HCT116 (cell line): ENCODE measurements at regions not wholly inside any gene's neighbourhood (a gene's known extent, or its start where the extent isn't known, plus 50 kb on each side); places are given as distances from the start of the nearest gene placed in this dataset.

Experiments
- ATAC-seq: fragments of 200-7000 bp; cut with Tn5 transposase; 2 replicates; pipeline ENCODE4 v1.9.1; 2020; ENCODE audit warnings: mild to moderate bottlenecking, moderate library complexity
- BruUV-seq: library from RNA; stranded (reverse); fragments of 400-500 nt; replicated peaks from 2 replicates; lab custom pipeline; 2021; lab: Mats Ljungman, UMichigan
- CTCF ChIA-PET: fragments of 300-600 bp; sonication (Branson Sonifier 250); formaldehyde crosslinking; loops from one replicate; lab custom pipeline; 2021; ENCODE audit warnings: antibody characterized with exemption; lab: Charles Lee
- POLR2A ChIA-PET: fragments of 300-600, 350-600 bp; sonication (Branson Sonifier 250); formaldehyde crosslinking; loops from one replicate; lab custom pipeline; 2021; ENCODE audit warnings: antibody characterized with exemption; lab: Charles Lee
- RAD21 ChIA-PET, 2 experiments: fragments of 300-600 bp; sonication (Branson Sonifier 250); formaldehyde crosslinking; loops; one replicate each; lab custom pipeline; 2023; ENCODE audit warnings: low total read pairs in 2 of 2; ENCODE audit not compliant: uncharacterized antibody in 2 of 2, unreplicated experiment in 2 of 2, low non-redundant PET in 1 of 2; lab: Charles Lee
- DNase-seq: peaks from one replicate; pipeline ENCODE4 v3.0.0-alpha.2; 2010; ENCODE audit warnings: low read depth, low spot score
- H2AFZ ChIP-seq: fragments of 200-600 bp; shearing (Covaris generic), sonication (generic); 2 replicates; pipeline ENCODE4 v1.6.1; 2017; ENCODE audit warnings: low read depth, mixed run types, mixed read lengths, antibody characterized with exemption, low read length; ENCODE audit not compliant: poor library complexity, severe bottlenecking
- H3K27ac ChIP-seq: 2 replicates; pipeline ENCODE4 v1.5.1; 2012; ENCODE audit warnings: low read depth, low read length
- H3K27me3 ChIP-seq: fragments of 200-600 bp; sonication (generic); 2 replicates; pipeline ENCODE4 v1.6.1; 2016; ENCODE audit warnings: mixed run types, low read length, mixed read lengths; ENCODE audit not compliant: insufficient read depth
- H3K36me3 ChIP-seq, 2 experiments: fragments of 200-500 bp in 1 of 2; fragments of 200-600 bp in 1 of 2; sonication (Bioruptor generic) in 1 of 2; sonication (generic) in 1 of 2; 2 replicates each; pipeline versions ENCODE4 v1.5.1 to v1.6.1; 2014 to 2016; ENCODE audit warnings: low read length in 2 of 2, inconsistent platforms in 1 of 2, mixed read lengths in 1 of 2, mixed run types in 1 of 2; ENCODE audit not compliant: insufficient read depth in 2 of 2, control insufficient read depth in 1 of 2
- H3K4me1 ChIP-seq, 2 experiments: fragments of 200-600 bp in 1 of 2; sonication (generic) in 1 of 2; 2 replicates each; pipeline versions ENCODE4 v1.5.1 to v1.6.1; 2012 to 2017; ENCODE audit warnings: low read length in 2 of 2, inconsistent platforms in 1 of 2, mild to moderate bottlenecking in 1 of 2, mixed read lengths in 1 of 2, mixed run types in 1 of 2, moderate library complexity in 1 of 2; ENCODE audit not compliant: insufficient read depth in 2 of 2, control insufficient read depth in 1 of 2
- H3K4me2 ChIP-seq: fragments of 200-600 bp; sonication (generic); 2 replicates; pipeline ENCODE4 v1.6.1; 2017; ENCODE audit warnings: mixed run types, low read length, mixed read lengths
- H3K4me3 ChIP-seq, 2 experiments: fragments of 200-600 bp in 1 of 2; sonication (generic) in 1 of 2; replicated peaks in 1 of 2; 2 replicates each; pipeline ENCODE4 v1.5.1; 2011 to 2016; ENCODE audit warnings: low read length in 2 of 2, control low read depth in 1 of 2, low read depth in 1 of 2, mild to moderate bottlenecking in 1 of 2, mixed read lengths in 1 of 2, mixed run types in 1 of 2
- H3K79me2 ChIP-seq: fragments of 200-600 bp; sonication (generic); 2 replicates; pipeline ENCODE4 v1.6.1; 2017; ENCODE audit warnings: mild to moderate bottlenecking, mixed run types, low read length, moderate library complexity, mixed read lengths; ENCODE audit not compliant: insufficient read depth
- H3K9ac ChIP-seq: fragments of 200-600 bp; sonication (generic); 2 replicates; pipeline ENCODE4 v1.6.1; 2016; ENCODE audit warnings: low read length, mixed read lengths
- H3K9me2 ChIP-seq: fragments of 200-600 bp; sonication (generic), shearing (Covaris generic); 2 replicates; pipeline ENCODE4 v1.6.1; 2017; ENCODE audit warnings: mixed run types, mild to moderate bottlenecking, moderate library complexity; ENCODE audit not compliant: insufficient read depth
- H3K9me3 ChIP-seq, 2 experiments: fragments of 200-500 bp in 1 of 2; fragments of 200-600 bp in 1 of 2; sonication (Bioruptor generic) in 1 of 2; sonication (generic) in 1 of 2; 2 replicates each; pipeline ENCODE4 v1.6.1; 2014 to 2017; ENCODE audit warnings: low read length in 2 of 2, mixed read lengths in 2 of 2, inconsistent platforms in 1 of 2, low read depth in 1 of 2, mild to moderate bottlenecking in 1 of 2, mixed run types in 1 of 2, moderate library complexity in 1 of 2; ENCODE audit not compliant: control insufficient read depth in 1 of 2, insufficient read depth in 1 of 2
- H4K20me1 ChIP-seq: fragments of 200-600 bp; sonication (generic), shearing (Covaris generic); 2 replicates; pipeline ENCODE4 v1.6.1; 2017; ENCODE audit warnings: mixed run types, mild to moderate bottlenecking, moderate library complexity; ENCODE audit not compliant: insufficient read depth
- CBX3 ChIP-seq: IDR thresholded peaks from 2 replicates; pipeline ENCODE4 v1.6.1; 2012; ENCODE audit warnings: low read depth
- CEBPB ChIP-seq: IDR thresholded peaks from 2 replicates; pipeline ENCODE4 v1.6.1; 2012; ENCODE audit warnings: low read depth
- ELF1 ChIP-seq: IDR thresholded peaks from 2 replicates; pipeline ENCODE4 v1.6.1; 2012; ENCODE audit warnings: low read depth, borderline replicate concordance
- EZH2phosphoT487 ChIP-seq: fragments of 200-600 bp; IDR thresholded peaks from 2 replicates; pipeline ENCODE4 v1.6.1; 2018; ENCODE audit warnings: antibody characterized with exemption, borderline replicate concordance
- FOSL1 ChIP-seq: IDR thresholded peaks from 2 replicates; pipeline ENCODE4 v1.6.1; 2012; ENCODE audit warnings: low read depth
- JUND ChIP-seq: IDR thresholded peaks from 2 replicates; pipeline ENCODE4 v1.6.1; 2012
- MAX ChIP-seq: IDR thresholded peaks from 2 replicates; pipeline ENCODE4 v1.6.1; 2012
- POLR2A ChIP-seq: IDR thresholded peaks from 2 replicates; pipeline ENCODE4 v1.7.0; 2011; ENCODE audit warnings: borderline replicate concordance; ENCODE audit not compliant: insufficient read depth, insufficient read length; ENCODE audit errors: extremely low read depth
- POLR2AphosphoS5 ChIP-seq: IDR thresholded peaks from 2 replicates; pipeline ENCODE4 v1.6.1; 2011; ENCODE audit warnings: mild to moderate bottlenecking, low read depth, low read length, moderate library complexity
- RAD21 ChIP-seq: IDR thresholded peaks from 2 replicates; pipeline ENCODE4 v1.6.1; 2012; ENCODE audit warnings: low read depth, mild to moderate bottlenecking
- SIN3A ChIP-seq: IDR thresholded peaks from 2 replicates; pipeline ENCODE4 v1.6.1; 2012; ENCODE audit warnings: low read depth
- SP1 ChIP-seq: IDR thresholded peaks from 2 replicates; pipeline ENCODE4 v1.6.1; 2012; ENCODE audit warnings: low read depth
- SRF ChIP-seq: IDR thresholded peaks from 2 replicates; pipeline ENCODE4 v1.6.1; 2012; ENCODE audit warnings: low read depth
- TCF7L2 ChIP-seq: IDR thresholded peaks from 2 replicates; pipeline ENCODE4 v1.7.0; 2011; ENCODE audit warnings: borderline replicate concordance, inconsistent platforms; ENCODE audit not compliant: insufficient read depth, insufficient read length; ENCODE audit errors: extremely low read depth
- YY1 ChIP-seq: IDR thresholded peaks from 2 replicates; pipeline ENCODE4 v1.6.1; 2011; ENCODE audit warnings: low read length, low read depth, moderate library complexity, mild to moderate bottlenecking; ENCODE audit not compliant: insufficient replicate concordance; ENCODE audit errors: extremely low read depth
- ZBTB33 ChIP-seq: IDR thresholded peaks from 2 replicates; pipeline ENCODE4 v1.6.1; 2011; ENCODE audit warnings: mild to moderate bottlenecking, low read length, moderate library complexity; ENCODE audit not compliant: insufficient replicate concordance; ENCODE audit errors: extremely low read depth
- ZFX ChIP-seq: fragments of 450-650 bp; IDR thresholded peaks from 2 replicates; pipeline ENCODE4 v1.6.1; 2017
- intact Hi-C: fragments of 100-400 bp; cut with micrococcal nuclease; formaldehyde crosslinking; loops from 2 replicates; pipeline ENCODE4 v1.10.0; 2022
- TF ChIP-seq, protein P1 (sequence below): IDR thresholded peaks from 2 replicates; pipeline ENCODE4 v1.6.1; 2012; ENCODE audit warnings: low read depth

- Histone ChIP-seq H3K27ac (no peak overlapping the region), H3K9me3 (peaks cover 7 to 13% of the 10 kb centered on the region in 2 experiments; a peak in 3 of 4 replicates), H3K79me2 (no peaks in the 10 kb centered on the region), H3K4me2 (no peak overlapping the region), H3K9me2 (no peaks in the 10 kb centered on the region), H3K4me1 (no peaks in the 10 kb centered on the region), H3K4me3 (no peak overlapping the region), H3K9ac (no peak overlapping the region), H3K36me3 (no peaks in the 10 kb centered on the region), H4K20me1 (no peaks in the 10 kb centered on the region), H2AFZ (no peak overlapping the region), H3K27me3 (no peaks in the 10 kb centered on the region)
- no peak for TF ChIP-seq CBX3
- TF ChIP-seq SP1, result no peak
- no peak for TF ChIP-seq ELF1
- TF ChIP-seq POLR2AphosphoS5, result no peak
- no peak for TF ChIP-seq JUND
- TF ChIP-seq MAX, result no peak
- TF ChIP-seq SIN3A, result no peak
- TF ChIP-seq EZH2phosphoT487, result no peak
- no peak for TF ChIP-seq ZFX
- no peak for TF ChIP-seq POLR2A
- no peak for TF ChIP-seq SRF
- TF ChIP-seq RAD21, result no peak
- no peak for TF ChIP-seq FOSL1
- TF ChIP-seq YY1, result no peak
- TF ChIP-seq CEBPB, result no peak
- TF ChIP-seq, protein P1, sequence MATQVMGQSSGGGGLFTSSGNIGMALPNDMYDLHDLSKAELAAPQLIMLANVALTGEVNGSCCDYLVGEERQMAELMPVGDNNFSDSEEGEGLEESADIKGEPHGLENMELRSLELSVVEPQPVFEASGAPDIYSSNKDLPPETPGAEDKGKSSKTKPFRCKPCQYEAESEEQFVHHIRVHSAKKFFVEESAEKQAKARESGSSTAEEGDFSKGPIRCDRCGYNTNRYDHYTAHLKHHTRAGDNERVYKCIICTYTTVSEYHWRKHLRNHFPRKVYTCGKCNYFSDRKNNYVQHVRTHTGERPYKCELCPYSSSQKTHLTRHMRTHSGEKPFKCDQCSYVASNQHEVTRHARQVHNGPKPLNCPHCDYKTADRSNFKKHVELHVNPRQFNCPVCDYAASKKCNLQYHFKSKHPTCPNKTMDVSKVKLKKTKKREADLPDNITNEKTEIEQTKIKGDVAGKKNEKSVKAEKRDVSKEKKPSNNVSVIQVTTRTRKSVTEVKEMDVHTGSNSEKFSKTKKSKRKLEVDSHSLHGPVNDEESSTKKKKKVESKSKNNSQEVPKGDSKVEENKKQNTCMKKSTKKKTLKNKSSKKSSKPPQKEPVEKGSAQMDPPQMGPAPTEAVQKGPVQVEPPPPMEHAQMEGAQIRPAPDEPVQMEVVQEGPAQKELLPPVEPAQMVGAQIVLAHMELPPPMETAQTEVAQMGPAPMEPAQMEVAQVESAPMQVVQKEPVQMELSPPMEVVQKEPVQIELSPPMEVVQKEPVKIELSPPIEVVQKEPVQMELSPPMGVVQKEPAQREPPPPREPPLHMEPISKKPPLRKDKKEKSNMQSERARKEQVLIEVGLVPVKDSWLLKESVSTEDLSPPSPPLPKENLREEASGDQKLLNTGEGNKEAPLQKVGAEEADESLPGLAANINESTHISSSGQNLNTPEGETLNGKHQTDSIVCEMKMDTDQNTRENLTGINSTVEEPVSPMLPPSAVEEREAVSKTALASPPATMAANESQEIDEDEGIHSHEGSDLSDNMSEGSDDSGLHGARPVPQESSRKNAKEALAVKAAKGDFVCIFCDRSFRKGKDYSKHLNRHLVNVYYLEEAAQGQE, result no peak
- no peak for TF ChIP-seq TCF7L2
- TF ChIP-seq ZBTB33, result no peak
- ChIA-PET CTCF (no interaction called here), POLR2A (no interaction called here), RAD21 (no interaction called here)
- intact Hi-C loops, result no loop called here
- ATAC-seq (no peak), DNase-seq (no peak)
- BruUV-seq, result no TSS peak
Measured at GRCh38 chr18:78319264-78319663, 660.4 kb upstream of the SALL3 start.
